ENCODE measurements at regions not wholly inside any gene's neighbourhood (a gene's known extent, or its start where the extent isn't known, plus 50 kb on each side); places are given as distances from the start of the nearest gene placed in this dataset.
"Not testable (repeated sequence)": the region's sequence is repeated elsewhere in the genome, so short reads cannot be mapped to it uniquely, and the experiment has no call there.

DNA sequence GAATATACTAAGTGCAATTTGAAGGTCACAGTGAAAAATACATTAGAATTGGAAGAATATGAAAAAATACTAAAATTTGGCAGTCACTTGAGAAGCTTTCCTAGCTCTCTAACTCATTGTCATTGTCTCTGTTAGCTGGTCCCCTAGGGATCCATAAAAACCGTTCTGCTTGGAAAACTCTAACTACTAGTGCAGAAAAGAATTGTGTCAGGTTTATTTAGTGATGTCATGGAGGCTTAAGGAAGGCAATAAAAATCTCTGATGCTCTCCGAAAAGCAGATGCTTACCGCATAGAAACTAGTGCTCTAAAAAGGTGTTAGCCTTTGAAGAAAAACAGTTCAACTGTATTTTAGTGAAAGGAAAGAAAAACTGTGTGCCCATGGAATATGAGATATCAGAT lies 150.1 kb upstream of the DLGAP1 start:
- no peak for DNase-seq

DNA sequence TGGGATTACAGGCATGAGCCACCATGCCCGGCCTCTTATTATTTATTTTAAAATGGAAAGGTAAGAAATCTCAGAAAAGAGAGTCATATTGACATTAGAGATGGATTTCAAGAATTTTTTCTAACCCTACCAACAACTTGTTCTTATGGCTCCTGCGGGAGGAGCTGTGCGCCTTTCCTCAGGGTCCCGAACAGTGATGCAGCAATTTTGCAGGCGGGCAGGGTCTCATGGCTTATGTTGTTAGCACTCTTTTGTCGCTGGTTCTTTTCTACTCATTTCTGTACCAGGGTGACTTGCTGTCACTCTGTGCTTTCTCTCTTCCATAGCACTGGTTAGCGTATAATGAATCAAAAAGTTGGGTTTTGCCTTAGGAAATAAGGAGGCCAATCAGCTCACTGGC lies 148.8 kb upstream of the DLGAP1 start:
- DNase-seq, result no peak

DNA sequence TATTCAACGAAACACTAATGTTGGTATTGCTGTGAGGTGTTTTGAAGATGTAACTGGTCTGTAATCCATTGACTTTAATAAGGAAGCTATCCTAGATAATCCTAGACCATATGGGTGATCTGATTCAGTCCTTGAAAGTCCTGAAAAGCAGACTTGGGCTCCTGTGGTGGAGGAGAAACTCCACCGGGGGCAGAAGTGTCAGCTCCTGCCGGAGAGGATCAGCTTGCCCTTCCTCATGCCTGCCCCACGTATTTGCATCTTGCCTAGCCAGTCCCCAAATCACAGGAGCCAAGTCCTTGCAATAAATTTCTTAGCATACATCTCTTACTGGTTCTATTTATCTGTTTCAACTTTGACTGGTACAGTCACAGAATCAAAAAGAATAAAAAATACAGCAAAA lies 144.2 kb upstream of the DLGAP1 start:
- no peak for DNase-seq

DNA sequence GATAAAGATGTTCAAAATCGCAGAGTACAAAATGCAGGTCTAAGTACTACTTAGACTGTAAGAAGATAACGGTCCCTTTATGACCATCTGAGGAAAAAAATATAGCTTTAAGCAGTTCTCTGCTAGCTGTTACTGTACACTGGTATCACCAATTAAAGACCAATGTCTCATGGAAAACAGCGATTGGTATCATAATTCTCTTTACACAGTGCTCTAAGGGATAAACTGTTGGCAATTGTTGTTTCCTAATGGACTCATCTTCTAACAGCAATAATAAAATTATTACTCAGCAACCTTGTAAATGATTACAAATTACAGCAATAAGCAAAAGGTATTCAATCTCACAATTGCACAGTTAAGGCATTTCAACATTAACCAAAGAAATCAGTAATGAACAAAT lies 142.2 kb upstream of the DLGAP1 start:
- no peak for DNase-seq

DNA sequence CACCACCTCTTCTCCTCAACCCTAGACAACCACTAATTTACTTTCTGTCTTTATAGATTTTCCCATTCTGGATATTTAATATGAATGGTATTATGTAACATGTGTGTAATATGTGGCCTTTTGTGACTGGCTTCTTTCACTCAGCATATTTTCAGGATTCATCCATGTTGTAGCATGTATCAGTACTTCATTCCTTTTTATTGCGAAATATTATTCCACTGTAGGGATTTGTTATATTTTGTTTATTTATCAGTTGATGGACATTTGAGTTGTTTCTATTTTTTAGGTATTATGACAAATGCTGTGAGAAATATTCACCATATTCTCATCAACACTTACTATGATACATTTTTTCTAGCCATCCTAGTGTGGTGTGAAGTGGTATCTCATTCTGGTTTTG lies 138.8 kb upstream of the DLGAP1 start:
- DNase-seq, result no peak

DNA sequence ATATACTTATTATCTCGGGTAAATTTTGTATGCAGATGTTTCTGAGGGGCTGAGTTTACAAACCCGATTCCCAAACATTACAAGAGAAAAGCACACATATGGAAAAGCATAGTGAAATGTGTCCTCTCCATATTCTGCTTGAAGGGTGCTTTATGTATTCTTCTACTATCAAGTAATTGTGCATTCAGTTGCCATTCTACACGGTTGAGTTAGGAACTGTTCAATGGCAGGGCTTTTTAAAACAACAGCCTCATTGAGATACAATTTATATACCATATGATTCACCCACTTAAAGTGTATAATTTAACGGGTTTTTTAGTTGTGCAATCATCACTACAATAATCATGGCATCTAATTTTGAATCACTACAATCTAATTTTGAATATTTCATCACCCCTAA lies 138.4 kb upstream of the DLGAP1 start:
- DNase-seq, result no peak

DNA sequence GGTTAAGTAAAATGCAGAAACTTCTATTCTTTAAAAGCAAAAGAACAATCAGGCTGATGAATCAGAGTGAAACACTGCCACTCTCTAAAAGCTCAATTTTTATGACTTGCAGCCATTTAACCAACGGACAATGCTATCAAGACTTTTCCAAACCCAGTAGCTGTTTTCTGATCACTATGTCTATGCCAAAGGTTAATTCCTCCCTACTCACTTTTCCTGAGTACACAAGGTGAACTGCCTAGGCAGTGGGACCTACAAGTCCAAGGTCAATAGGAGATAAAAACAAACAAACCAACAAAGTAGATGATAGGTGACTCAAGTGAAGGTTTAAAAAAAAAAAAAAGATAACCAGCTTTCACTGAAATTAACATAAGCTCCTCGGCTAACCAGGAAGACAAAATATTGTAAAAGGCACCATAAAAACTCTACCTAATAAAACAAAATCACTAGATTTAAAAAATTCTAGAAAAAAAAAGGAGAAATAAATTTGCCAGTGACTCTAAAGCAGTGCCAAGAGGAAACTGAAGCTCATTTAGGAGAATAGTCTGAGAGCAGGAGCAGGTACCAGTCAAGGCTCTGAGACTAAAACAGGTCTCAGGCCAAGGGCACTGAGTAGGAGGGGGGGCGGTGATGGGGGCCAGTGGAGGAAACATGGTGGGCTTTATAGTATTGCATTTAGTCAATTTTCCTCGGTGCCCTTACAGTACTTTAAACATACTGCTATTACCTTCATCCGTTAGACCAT lies 134.1 kb upstream of the DLGAP1 start:
- DNase-seq, result no peak

DNA sequence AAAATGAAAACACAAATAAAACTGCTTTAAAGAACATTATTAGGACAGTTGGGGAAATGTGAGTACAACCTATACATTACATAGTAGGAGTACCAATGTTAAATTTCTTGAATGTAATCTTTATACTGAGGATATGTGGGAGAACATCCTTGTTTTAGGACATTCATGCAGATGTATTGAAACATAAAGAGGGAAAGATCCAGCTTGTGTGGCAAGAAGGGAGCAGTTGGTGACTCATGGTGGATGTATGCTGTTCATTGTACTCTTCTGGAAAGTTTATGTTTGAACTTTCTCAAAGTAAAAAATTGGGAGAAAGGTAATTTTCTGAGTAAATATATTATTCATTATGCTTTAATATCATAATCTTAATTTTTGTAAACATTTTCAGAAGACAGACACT lies 132.1 kb upstream of the DLGAP1 start:
- DNase-seq, result no peak

DNA sequence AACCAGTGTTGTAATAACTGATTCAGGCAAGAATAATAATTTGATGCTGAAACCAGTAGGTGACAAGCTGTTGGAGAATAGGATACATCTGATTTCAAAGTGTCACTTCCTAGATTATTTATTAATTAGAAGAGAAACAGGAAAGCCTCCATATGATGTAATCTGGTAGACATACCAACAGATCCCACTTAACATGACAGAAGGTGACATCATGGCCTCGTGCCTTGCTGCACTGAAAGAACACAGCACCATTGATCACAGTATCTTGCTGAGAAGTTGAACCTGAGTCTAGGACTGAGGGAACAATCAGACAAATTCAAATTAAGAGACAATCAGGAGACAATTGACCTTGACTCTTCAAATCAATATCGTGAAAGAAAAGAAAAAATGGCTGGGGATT lies 131.6 kb upstream of the DLGAP1 start:
- peak; percentile 20 for DNase-seq

DNA sequence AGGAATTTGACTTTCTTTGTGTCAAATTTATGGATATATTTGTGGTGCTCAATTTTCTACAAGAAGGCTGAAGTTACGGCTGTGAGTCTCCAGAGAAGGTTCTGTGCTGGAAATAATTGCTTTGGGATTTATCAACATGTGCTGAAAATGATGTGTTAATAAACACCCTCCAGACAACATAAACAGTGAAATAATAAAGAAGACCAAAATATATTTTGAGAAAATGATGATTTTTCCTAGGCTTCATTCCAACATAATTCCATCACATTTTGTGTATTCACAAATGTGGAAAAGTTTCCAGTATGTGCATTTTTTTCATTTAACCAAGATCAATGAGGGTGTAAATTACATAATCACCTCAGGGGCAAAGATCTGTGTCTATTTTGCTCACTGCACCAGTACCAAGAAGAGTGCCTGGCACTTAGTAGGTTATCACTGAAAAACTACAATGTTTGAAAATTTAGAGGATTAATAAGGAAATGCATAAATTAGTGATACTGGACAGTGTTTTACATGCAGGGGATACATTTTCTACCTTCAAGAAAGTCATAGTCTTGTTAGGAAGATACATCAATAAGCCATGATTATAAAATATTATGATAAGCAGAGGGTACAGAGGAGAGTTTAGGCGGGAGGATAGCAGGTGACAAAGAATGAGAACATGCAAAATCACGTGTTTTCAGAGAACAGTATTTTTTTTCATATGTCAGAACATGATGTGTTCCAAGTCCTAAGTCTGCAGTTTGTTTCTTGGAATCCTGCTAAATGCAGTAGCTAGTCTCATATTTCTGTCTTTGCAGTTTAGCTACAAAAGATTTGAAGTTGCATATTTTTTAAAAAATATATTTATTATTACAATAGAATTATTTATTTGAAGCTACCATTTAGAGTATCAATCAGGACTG lies 127.6 kb upstream of the DLGAP1 start:
- DNase-seq, result no peak

DNA sequence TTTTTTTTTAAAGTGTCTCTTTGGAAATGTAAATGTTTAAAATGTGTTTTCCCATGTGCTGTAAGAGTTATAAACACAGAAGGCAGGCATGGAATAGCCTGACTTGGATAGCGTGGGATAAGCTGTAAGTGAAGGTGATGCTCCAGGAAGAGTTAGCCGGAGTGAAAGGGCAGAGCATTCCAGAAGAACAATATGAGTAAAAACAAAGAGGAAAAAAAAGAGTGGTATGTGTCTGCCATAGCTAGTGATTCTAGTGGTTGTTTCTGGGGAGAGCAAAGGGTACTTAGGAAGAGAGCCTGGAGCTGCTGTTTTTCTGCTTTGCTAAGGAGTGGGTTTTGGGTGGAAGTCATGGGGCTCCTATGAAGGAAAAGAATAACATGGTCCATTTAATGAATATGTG lies 126.9 kb upstream of the DLGAP1 start:
- no peak for DNase-seq

DNA sequence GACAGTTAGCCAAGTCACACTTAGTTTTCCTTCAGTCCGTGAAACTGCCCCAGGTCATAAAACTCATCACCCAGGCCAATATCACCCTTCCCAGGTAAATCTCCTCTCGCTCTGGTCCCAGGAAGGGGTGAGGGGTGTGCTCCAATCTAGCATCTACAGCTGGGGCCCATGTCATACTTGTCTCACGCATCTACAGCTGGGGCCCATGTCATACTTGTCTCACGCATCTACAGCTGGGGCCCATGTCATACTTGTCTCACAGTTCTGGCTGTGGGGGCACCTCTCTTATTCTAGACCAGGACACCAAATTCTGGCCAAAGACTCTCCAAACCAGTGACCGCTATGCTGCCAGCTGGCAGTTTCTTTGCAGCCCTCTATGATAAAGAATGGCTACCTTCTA lies 123.3 kb upstream of the DLGAP1 start:
- DNase-seq, result no peak

DNA sequence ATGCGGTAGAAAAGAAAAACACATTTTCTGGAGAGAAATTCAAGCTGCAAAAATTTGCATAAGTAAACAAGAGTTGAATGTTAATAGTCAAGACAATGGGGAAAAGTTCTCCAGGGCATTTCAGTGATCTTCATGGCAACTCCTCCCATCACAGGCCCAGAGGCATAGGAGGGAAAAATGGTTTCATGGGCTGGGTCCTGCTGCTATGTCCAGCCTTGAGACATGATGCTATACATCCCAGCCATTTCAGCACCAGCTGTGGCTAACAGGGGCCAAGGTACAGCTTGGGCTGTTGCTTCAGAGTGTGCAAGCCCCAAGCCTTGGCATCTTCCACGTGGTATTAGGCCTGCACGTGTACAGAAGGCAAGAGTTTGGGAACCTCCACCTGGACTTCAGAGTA lies 118.6 kb upstream of the DLGAP1 start:
- DNase-seq, result no peak

DNA sequence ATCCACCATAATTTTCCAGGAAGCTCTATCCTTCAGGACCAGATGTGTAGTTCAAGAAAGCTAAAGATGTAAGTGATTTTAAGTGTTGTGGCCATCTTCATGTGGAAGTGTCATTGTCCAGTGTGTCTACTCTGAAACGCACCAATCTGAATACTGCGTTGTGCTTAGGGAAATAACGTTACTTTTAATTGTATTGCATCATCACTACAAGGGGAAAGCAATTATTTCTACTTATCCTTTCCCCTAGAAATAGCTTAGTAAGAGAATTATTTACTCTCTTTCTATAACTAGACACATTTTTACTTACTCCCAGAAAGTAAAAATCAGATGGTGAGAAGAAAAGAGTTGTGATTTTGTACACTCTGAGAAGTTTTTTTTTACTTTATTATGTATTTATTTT lies 102.4 kb upstream of the DLGAP1 start:
- DNase-seq, result no peak

DNA sequence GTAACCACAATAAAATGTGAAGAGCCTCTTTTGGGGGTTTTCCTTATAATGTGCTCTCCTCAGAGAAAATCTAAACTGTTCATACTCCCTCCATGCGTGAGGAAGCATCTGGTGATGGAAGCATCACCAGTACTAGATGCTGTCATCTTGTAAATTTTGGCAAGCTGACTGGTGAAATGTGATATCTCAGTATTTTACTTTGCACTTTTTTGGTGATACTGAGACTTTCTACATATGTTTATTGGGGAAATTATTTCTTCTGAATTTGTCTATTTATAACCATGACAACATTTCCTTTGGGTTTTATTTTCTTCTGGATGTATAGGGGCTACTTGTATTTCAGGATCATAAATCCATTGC lies 95.9 kb upstream of the DLGAP1 start:
- DNase-seq, result no peak

DNA sequence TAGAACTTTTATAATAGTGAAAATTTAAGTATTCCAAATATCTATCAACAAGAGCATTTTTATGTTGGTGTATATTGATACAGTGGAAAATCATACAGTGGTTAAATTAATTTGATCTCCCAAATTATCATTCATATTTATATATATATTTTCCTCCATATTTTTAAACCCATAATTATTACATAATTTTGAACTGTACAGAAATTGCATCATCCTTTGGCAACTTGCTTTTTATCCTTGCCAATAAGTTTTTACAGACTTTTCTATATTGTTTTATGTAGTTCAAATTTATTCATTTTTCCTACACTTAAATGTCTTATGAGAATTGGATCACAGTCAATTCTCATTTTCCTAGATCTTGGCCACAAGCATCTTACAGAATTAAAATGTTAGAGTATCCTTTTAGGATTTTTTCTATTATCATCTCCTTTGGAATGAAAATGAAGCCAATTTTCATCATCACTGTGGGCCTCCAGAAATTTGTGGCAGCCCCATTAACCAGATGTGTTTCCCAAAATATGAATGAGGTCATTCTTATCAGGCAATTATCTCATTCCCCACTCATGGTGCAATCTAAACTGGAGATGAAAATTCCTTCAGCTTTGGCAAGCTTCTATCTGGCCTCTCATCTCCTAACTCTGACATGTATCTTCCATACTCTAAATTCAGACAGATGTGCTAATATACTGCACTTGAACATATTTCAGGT lies 94.2 kb upstream of the DLGAP1 start:
- no peak for DNase-seq

DNA sequence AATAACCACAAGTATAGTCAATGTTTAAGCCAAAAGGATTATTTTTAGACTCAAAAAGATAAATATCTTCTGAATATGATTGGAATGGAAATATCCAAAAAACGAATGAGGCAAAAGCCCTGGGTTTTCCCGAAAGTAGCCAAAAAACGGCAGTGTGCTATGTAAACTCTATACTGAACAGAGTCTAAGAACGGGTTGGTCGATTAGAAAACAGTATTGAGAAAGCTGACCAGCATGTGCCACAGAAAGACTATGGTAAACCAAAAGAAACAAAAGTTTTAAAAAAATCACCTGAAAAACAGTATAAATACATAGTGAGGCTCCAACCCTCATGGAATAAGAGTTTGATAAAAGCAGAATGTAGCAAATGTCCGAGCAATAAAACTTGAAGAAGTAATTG lies 92.0 kb upstream of the DLGAP1 start:
- no peak for DNase-seq

DNA sequence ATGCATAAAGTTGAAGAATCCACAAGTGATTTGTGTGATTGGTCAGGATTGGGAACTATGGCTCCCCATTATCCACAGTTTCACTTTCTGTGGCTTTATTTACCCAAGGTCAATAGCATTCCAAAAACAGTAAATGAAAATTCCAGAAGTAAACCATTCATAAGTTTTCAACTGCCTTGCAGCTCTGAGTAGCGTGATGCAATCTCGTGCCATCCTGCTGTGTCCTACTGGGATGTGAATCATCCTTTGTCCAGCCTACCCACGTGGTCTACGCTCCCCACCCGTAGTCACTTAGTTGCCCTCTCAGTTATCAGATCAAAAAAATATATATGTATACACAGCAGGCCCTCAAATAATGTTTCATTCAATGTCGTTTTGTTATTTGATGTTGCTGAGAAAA lies 89.0 kb upstream of the DLGAP1 start:
- DNase-seq, result peak; percentile 70

DNA sequence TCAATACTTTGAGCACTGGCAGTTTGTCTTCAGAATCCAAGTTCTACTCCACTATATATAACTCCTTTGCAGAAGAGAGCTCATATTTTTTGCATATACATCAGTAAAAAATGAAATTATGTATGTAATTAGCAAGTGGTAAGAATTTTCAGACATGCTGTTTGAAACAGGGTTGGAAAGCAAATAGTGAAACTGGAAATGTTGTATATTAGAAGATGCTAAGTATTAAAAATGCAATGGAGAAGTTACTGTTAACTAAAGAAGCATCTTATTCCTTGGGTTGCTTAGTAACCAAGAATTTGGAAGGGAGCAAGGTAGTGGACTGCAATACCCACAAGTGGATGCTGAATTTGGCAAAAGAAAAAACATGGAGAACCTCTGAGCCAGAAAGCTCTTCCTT lies 88.6 kb upstream of the DLGAP1 start:
- no peak for DNase-seq

DNA sequence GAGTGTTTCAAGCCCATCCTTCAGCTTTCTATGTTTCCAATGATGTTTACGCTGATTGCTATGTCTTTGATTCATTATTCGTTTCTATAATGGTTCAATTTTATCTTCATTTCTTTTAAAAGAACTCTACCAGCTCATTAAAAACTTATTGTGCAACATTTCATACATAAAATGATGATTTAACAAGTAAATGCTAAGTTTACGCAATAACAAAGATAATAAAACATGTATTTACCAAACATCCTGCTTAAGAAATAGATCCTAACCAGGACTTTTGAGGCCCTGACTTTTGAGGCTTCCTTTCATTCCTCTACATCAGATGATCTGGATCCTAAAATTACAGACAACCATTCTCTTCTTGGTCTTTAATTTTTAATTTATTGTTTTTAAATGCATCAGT lies 86.5 kb upstream of the DLGAP1 start:
- DNase-seq, result no peak

DNA sequence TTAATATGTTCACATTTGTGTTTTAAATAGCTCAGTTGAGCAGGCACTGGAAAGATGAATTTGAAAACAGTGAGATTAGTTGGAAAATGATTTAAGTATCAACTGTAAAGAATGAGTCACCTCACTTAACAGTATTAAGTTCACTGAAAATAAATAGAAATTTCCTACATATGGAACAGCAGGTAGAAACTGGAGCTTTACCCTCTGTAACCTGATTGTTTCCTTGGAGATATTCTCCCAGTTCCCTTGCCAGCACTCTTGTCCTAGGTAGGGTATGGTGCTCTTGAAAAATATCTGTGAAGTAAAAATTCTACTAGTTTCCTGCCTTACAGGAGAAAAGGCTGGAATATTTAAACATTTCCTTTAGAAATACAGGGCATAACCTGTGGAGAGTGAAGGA lies 81.3 kb upstream of the DLGAP1 start:
- no peak for DNase-seq

DNA sequence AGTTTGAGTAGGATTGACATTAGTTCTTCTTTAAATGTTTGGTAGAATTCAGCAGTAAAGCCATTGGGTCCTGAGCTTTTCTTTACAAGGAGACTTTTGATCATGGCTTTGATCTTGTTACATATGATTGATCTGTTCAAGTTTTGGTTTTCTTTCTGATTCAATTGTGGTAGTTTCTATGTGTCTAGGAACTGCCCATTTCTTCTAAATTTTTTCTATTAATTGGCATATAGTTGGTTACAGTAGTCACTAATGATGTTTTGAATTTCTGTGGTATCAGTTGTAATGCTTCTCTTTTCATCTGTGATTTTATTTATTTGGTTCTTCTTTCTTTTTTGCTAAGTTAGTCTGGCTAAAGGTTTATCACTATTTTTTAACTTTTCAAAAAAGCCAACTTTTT lies 73.3 kb upstream of the DLGAP1 start:
- DNase-seq, result no peak

DNA sequence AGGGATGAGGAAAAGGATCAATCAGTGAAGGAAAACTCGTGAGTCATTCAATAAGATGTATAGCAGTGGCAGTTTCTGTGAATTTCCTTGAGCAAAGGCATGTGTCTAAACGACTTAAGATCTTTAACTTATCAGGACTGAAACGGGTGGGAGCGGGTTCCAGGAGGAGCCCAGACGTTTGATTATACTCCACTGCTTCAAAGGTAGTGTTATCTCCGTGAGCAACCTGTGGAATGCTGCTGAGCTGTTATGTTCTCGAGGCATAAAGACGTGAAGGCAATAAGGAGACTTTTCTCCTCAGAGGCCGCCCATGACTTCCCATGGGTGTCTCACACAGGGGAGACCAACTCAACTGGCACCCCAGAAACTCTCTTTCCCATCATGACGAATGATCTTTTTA lies 72.7 kb upstream of the DLGAP1 start:
- not testable (repeated sequence) for DNase-seq

DNA sequence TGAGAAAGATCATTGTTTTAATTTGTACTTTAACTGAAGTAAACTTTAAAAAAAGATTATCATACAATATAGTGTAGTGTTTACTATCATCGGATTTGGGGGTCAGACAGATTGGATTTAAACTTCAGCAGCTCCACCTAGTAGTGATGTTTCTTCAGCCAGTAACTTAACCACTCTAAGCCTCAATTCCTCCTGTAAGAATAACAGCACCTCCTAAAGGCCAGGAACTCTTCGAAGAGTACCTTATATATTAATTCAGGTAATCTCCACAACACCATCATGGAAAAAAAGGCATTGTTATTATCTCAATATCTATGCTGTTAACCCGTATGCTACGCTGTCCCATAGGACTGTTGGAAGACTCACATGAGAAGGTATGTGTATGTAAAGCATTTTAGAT lies 69.0 kb upstream of the DLGAP1 start:
- DNase-seq, result no peak
